Dedifferentiated amniotic fluid mesenchymal stem cell (primary cell): ENCODE measurements at regions not wholly inside any gene's neighbourhood (a gene's known extent, or its start where the extent isn't known, plus 50 kb on each side); places are given as distances from the start of the nearest gene placed in this dataset.

Source experiments
- DNase-seq: peaks from one replicate; pipeline ENCODE4 v3.0.0-alpha.2; 2016; ENCODE audit errors: extremely low spot score

DNA sequence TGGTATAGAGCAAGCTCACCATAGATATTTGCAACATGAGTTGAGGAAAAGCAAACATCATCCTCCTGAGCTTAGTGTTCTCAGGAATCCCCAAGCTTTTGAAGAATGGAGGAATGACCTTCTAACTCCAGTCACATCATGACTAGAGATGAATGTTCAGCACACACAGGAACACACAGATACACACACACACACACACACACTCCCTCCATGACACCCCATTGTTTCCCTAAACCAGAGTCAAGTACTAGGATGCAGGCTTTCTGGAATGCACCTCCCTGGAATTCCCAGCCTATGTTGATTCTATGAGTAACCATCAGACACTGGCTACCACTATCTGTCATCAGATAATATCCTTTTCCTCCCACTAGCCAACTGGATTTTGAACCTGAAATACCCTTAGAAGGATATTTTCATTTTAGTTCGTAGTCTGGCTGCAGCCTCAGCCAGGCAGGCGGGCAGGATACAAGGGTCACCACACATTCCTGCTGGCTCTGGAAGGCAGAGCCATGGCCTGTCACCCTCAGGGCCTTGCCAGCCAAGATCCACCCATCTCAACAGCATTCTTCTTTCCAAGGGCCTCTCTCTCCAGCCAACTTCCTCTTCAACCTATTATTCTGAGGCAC, 162.4 kb downstream of the FOXO1 start:
- DNase-seq: no peak

DNA sequence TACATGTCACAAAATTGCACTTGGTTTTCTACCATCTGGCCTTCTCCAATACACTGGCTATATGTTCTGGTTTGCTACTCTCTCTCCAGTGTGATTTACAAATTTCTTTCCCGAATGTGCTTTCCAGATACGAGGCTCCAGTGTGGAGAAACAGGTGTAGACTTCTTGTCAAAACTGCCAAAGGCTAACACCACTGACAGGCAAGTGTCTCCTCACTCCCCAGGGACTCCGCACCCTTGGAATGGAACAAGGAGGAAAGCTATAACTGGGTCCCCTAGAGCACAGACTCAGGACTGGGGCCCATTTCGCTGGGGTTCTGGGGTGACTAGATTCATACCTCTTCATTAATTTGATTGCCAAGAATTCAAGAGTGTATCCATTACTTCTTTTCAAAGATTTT, 161.8 kb downstream of the FOXO1 start:
- DNase-seq: no peak

DNA sequence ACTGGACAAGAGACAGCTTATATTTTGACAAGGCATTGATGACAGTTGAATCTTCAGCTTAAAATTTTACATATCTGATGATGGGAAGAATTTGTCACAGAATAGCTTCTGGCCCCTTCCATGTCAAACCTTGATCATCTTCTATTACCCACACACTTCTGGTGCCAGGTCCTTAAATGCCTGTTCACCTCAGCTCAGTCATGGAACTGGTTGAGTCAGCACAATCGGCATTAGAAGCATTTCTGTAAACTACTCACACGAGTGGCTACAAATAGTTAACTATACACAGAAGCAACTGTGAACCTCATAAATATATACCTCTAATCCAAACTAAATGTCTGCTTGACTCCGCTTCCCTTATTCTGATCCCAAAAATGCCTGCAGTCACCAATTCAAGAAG, 161.2 kb downstream of the FOXO1 start:
- DNase-seq: no peak
